ENCODE measurements at regions not wholly inside any gene's neighbourhood (a gene's known extent, or its start where the extent isn't known, plus 50 kb on each side); places are given as distances from the start of the nearest gene placed in this dataset.

GRCh38 chr7:124191030-124191429, 158.2 kb upstream of the TMEM229A start:
- no peak overlapping the region for H2AFZ ChIP-seq
- H3K4me3 Mint-ChIP-seq, result no peak overlapping the region
- no peaks in the 10 kb centered on the region for H3F3A ChIP-seq (replicated peaks; ENCODE audit: low read depth)
- H3K27ac ChIP-seq (ENCODE audit: low read depth), result no peak overlapping the region; the same call in 1 of the 2 replicates
- peaks cover 27% of the 10 kb centered on the region for H3K4me1 Mint-ChIP-seq
- H3K4me1 ChIP-seq (ENCODE audit: insufficient read depth), result peaks cover 8% of the 10 kb centered on the region
- H3K9me2 ChIP-seq (ENCODE audit: insufficient read depth), result no peaks in the 10 kb centered on the region
- no peaks in the 10 kb centered on the region for H3K36me3 ChIP-seq (ENCODE audit: insufficient read depth)
- no peaks in the 10 kb centered on the region for H3K27me3 Mint-ChIP-seq (ENCODE audit: insufficient read depth, low read depth, poor library complexity)
- no peak for TF ChIP-seq STAT1 (IDR thresholded peaks at IDR 0.05; ENCODE audit: unreplicated experiment)
- TF ChIP-seq NANOG (IDR thresholded peaks at IDR 0.05; ENCODE audit: borderline replicate concordance), result no peak
- TF ChIP-seq ZNF331 (CRISPR knock-in tag; IDR thresholded peaks at IDR 0.05; ENCODE audit: low read depth), result no peak
- no peak for TF ChIP-seq CREB1 (CRISPR knock-in tag; IDR thresholded peaks at IDR 0.05; ENCODE audit: low read depth)
- H3K4me3 ChIP-seq, result no peak overlapping the region
- no peak for DNase-seq (ENCODE audit: low spot score)
- H3K36me3 Mint-ChIP-seq (ENCODE audit: low read depth), result no peaks in the 10 kb centered on the region
- no peaks in the 10 kb centered on the region for H4K20me1 ChIP-seq (replicated peaks; ENCODE audit: insufficient read depth)
- H3K4me2 ChIP-seq, result no peak overlapping the region
- no peak for ATAC-seq
- no peaks in the 10 kb centered on the region for H3K9me3 Mint-ChIP-seq
- no peaks in the 10 kb centered on the region for H3K79me2 ChIP-seq (replicated peaks; ENCODE audit: insufficient read depth)
- no peak overlapping the region; the same call in 1 of the 2 replicates for H3K27ac Mint-ChIP-seq
- no peaks in the 10 kb centered on the region for H3K27me3 ChIP-seq (ENCODE audit: insufficient read depth)

GRCh38 chr7:124188576-124188975, 155.7 kb upstream of the TMEM229A start:
- DNase-seq (ENCODE audit: low spot score), result no peak
- no peaks in the 10 kb centered on the region for H3K27me3 Mint-ChIP-seq (ENCODE audit: insufficient read depth, low read depth, poor library complexity)
- H3F3A ChIP-seq (replicated peaks; ENCODE audit: low read depth), result no peaks in the 10 kb centered on the region
- no peak overlapping the region for H3K4me3 Mint-ChIP-seq
- no peaks in the 10 kb centered on the region for H3K9me2 ChIP-seq (ENCODE audit: insufficient read depth)
- no peaks in the 10 kb centered on the region for H3K27me3 ChIP-seq (ENCODE audit: insufficient read depth)
- H4K20me1 ChIP-seq (replicated peaks; ENCODE audit: insufficient read depth), result no peaks in the 10 kb centered on the region
- H3K4me1 ChIP-seq (ENCODE audit: insufficient read depth), result peaks cover 8% of the 10 kb centered on the region
- H3K9me3 Mint-ChIP-seq, result no peaks in the 10 kb centered on the region
- H3K36me3 ChIP-seq (ENCODE audit: insufficient read depth), result no peaks in the 10 kb centered on the region
- no peak overlapping the region for H3K27ac ChIP-seq (ENCODE audit: low read depth)
- no peak overlapping the region for H3K4me2 ChIP-seq
- peaks cover 27% of the 10 kb centered on the region for H3K4me1 Mint-ChIP-seq
- H3K36me3 Mint-ChIP-seq (ENCODE audit: low read depth), result no peaks in the 10 kb centered on the region
- ATAC-seq, result peak; percentile 57
- no peak overlapping the region for H3K4me3 ChIP-seq
- no peak overlapping the region for H3K27ac Mint-ChIP-seq
- no peaks in the 10 kb centered on the region for H3K79me2 ChIP-seq (replicated peaks; ENCODE audit: insufficient read depth)
- no peak overlapping the region for H2AFZ ChIP-seq
- TF ChIP-seq CREB1 (CRISPR knock-in tag; IDR thresholded peaks at IDR 0.05; ENCODE audit: low read depth) (no peak), EZH2phosphoT487 (IDR thresholded peaks at IDR 0.05; ENCODE audit: unreplicated experiment) (no peak), NANOG (IDR thresholded peaks at IDR 0.05; ENCODE audit: borderline replicate concordance) (no peak), JUNB (IDR thresholded peaks at IDR 0.05; ENCODE audit: unreplicated experiment) (no peak), POLR2AphosphoS5 (IDR thresholded peaks at IDR 0.05; ENCODE audit: low read depth) (no peak), CTCF (conservative IDR thresholded peaks at IDR 0.05; ENCODE audit: low read depth in 2 of 2) (no peak), STAT1 (IDR thresholded peaks at IDR 0.05; ENCODE audit: unreplicated experiment) (no peak), ZNF462 (CRISPR knock-in tag; IDR thresholded peaks at IDR 0.05) (no peak), REST (IDR thresholded peaks at IDR 0.05; ENCODE audit: unreplicated experiment) (no peak), ZNF114 (CRISPR knock-in tag; IDR thresholded peaks at IDR 0.05) (no peak), ZNF331 (CRISPR knock-in tag; IDR thresholded peaks at IDR 0.05; ENCODE audit: low read depth) (no peak)

Data from GM23338 (cell line).